ENCODE measurements at regions not wholly inside any gene's neighbourhood (a gene's known extent, or its start where the extent isn't known, plus 50 kb on each side); places are given as distances from the start of the nearest gene placed in this dataset.

- no peaks in the 10 kb centered on the region for H3K4me1 ChIP-seq (ENCODE audit: control insufficient read depth in 4 of 4, insufficient read depth in 4 of 4, low read length in 3 of 4)
- H3K9me3 ChIP-seq (ENCODE audit: control insufficient read depth in 4 of 4, low read length in 3 of 4): no peaks in the 10 kb centered on the region
- 88% methylated on average over 6 of the region's 6 CpGs for WGBS
- H3K4me3 ChIP-seq (ENCODE audit: low read depth in 1 of 3, low read length in 3 of 3): no peak overlapping the region
- H3K9ac ChIP-seq (ENCODE audit: low read depth in 1 of 2, low read length in 2 of 2): no peak overlapping the region
- DNase-seq (ENCODE audit: low spot score): no peak
- H3K36me3 ChIP-seq (ENCODE audit: control insufficient read depth in 4 of 4, insufficient read depth in 3 of 4, low read depth in 1 of 4, low read length in 3 of 4): no peaks in the 10 kb centered on the region
- no peak for TF ChIP-seq TAF1 (conservative IDR thresholded peaks at IDR 0.05)
- TF ChIP-seq RAD21 (IDR thresholded peaks at IDR 0.05): no peak
- TF ChIP-seq YY1 (IDR thresholded peaks at IDR 0.05): no peak
- no peak for TF ChIP-seq ATF3 (IDR thresholded peaks at IDR 0.05)
- no peak for TF ChIP-seq HNF4A (conservative IDR thresholded peaks at IDR 0.05)
- no peak for TF ChIP-seq GABPA (IDR thresholded peaks at IDR 0.05 in 1 of 2, conservative IDR thresholded peaks at IDR 0.05 in 1 of 2)
- no peak for TF ChIP-seq SP1 (IDR thresholded peaks at IDR 0.05)
- TF ChIP-seq HNF4G (IDR thresholded peaks at IDR 0.05): no peak
- TF ChIP-seq FOXA1 (IDR thresholded peaks at IDR 0.05): no peak
- TF ChIP-seq JUND (IDR thresholded peaks at IDR 0.05): no peak
- TF ChIP-seq ZBTB33 (IDR thresholded peaks at IDR 0.05): no peak
- TF ChIP-seq FOXA2 (IDR thresholded peaks at IDR 0.05): no peak
- peaks cover 0 to 2% (median 0%) of the 10 kb centered on the region in 4 donors for H3K27me3 ChIP-seq (ENCODE audit: control insufficient read depth in 4 of 4, insufficient read depth in 4 of 4, low read length in 3 of 4)
- no peak overlapping the region for H3K27ac ChIP-seq (ENCODE audit: low read depth in 1 of 2, low read length in 2 of 2)
These were observed 624.9 kb downstream of the NPHP4 start for GRCh38 chr1:5367306-5367705.

- no peak overlapping the region for H3K27ac ChIP-seq (ENCODE audit: low read depth in 1 of 2, low read length in 2 of 2)
- no peaks in the 10 kb centered on the region for H3K9me3 ChIP-seq (ENCODE audit: control insufficient read depth in 4 of 4, low read length in 3 of 4)
- no peak overlapping the region for H3K9ac ChIP-seq (ENCODE audit: low read depth in 1 of 2, low read length in 2 of 2)
- no peak for DNase-seq (ENCODE audit: low spot score)
- H3K36me3 ChIP-seq (ENCODE audit: control insufficient read depth in 4 of 4, insufficient read depth in 3 of 4, low read depth in 1 of 4, low read length in 3 of 4): no peaks in the 10 kb centered on the region
- H3K27me3 ChIP-seq (ENCODE audit: control insufficient read depth in 4 of 4, insufficient read depth in 4 of 4, low read length in 3 of 4): no peaks in the 10 kb centered on the region
- H3K4me1 ChIP-seq (ENCODE audit: control insufficient read depth in 4 of 4, insufficient read depth in 4 of 4, low read length in 3 of 4): no peaks in the 10 kb centered on the region
- no peak overlapping the region for H3K4me3 ChIP-seq (ENCODE audit: low read depth in 1 of 3, low read length in 3 of 3)
- 65% methylated on average over 5 of the region's 5 CpGs for WGBS
- no peak for TF ChIP-seq SP1 (IDR thresholded peaks at IDR 0.05)
- TF ChIP-seq RAD21 (IDR thresholded peaks at IDR 0.05): no peak
- TF ChIP-seq FOXA1 (IDR thresholded peaks at IDR 0.05): no peak
- TF ChIP-seq RXRA (IDR thresholded peaks at IDR 0.05): no peak
- no peak for TF ChIP-seq NR2F2 (IDR thresholded peaks at IDR 0.05)
- no peak for TF ChIP-seq EGR1 (IDR thresholded peaks at IDR 0.05; ENCODE audit: low read depth in 2 of 2)
These were observed 626.5 kb downstream of the NPHP4 start for GRCh38 chr1:5365751-5366150.

- no peak for DNase-seq (ENCODE audit: low spot score)
- no peaks in the 10 kb centered on the region for H3K9me3 ChIP-seq (ENCODE audit: control insufficient read depth in 4 of 4, low read length in 3 of 4)
- WGBS: 84% methylated on average over 6 of the region's 6 CpGs
- H3K4me3 ChIP-seq (ENCODE audit: low read depth in 1 of 3, low read length in 3 of 3): no peak overlapping the region
- no peaks in the 10 kb centered on the region for H3K27me3 ChIP-seq (ENCODE audit: control insufficient read depth in 4 of 4, insufficient read depth in 4 of 4, low read length in 3 of 4)
- H3K27ac ChIP-seq (ENCODE audit: low read depth in 1 of 2, low read length in 2 of 2): no peak overlapping the region
- H3K9ac ChIP-seq (ENCODE audit: low read depth in 1 of 2, low read length in 2 of 2): no peak overlapping the region
- no peaks in the 10 kb centered on the region for H3K36me3 ChIP-seq (ENCODE audit: control insufficient read depth in 4 of 4, insufficient read depth in 3 of 4, low read depth in 1 of 4, low read length in 3 of 4)
- no peaks in the 10 kb centered on the region for H3K4me1 ChIP-seq (ENCODE audit: control insufficient read depth in 4 of 4, insufficient read depth in 4 of 4, low read length in 3 of 4)
- TF ChIP-seq FOXA2 (IDR thresholded peaks at IDR 0.05) (no peak), HNF4A (conservative IDR thresholded peaks at IDR 0.05) (no peak), TAF1 (conservative IDR thresholded peaks at IDR 0.05) (no peak), CTCF (IDR thresholded peaks at IDR 0.05; ENCODE audit: low read depth, low read length, missing input control) (no peak), JUND (IDR thresholded peaks at IDR 0.05) (no peak), MAX (IDR thresholded peaks at IDR 0.05) (no peak), NR2F2 (IDR thresholded peaks at IDR 0.05) (no peak), FOXA1 (IDR thresholded peaks at IDR 0.05) (no peak), RAD21 (IDR thresholded peaks at IDR 0.05) (no peak), GABPA (IDR thresholded peaks at IDR 0.05 in 1 of 2, conservative IDR thresholded peaks at IDR 0.05 in 1 of 2) (no peak), ATF3 (IDR thresholded peaks at IDR 0.05) (no peak), HNF4G (IDR thresholded peaks at IDR 0.05) (no peak), ZBTB33 (IDR thresholded peaks at IDR 0.05) (no peak), EGR1 (IDR thresholded peaks at IDR 0.05; ENCODE audit: low read depth in 2 of 2) (no peak)
These were observed 627.6 kb downstream of the NPHP4 start for GRCh38 chr1:5364591-5364990.
